ENCODE measurements at regions not wholly inside any gene's neighbourhood (a gene's known extent, or its start where the extent isn't known, plus 50 kb on each side); places are given as distances from the start of the nearest gene placed in this dataset.
"Not testable (repeated sequence)": the region's sequence is repeated elsewhere in the genome, so short reads cannot be mapped to it uniquely, and the experiment has no call there.

- DNase-seq, result not testable (repeated sequence)
Observed at GRCh38 chr16:33009468-33009867, 184.6 kb upstream of the TP53TG3C start.

- DNase-seq, result not testable (repeated sequence)
Observed at GRCh38 chr16:33027121-33027520, 166.9 kb upstream of the TP53TG3C start.

- DNase-seq, result not testable (repeated sequence)
Observed at GRCh38 chr16:33027941-33028340, 166.1 kb upstream of the TP53TG3C start.

GRCh38 chr16:33028707-33029390 is 165.2 kb upstream of the TP53TG3C start:
- DNase-seq, result peak; percentile 0

- not testable (repeated sequence) for DNase-seq
Observed at GRCh38 chr16:33048849-33049248, 145.2 kb upstream of the TP53TG3C start.

- peak; percentile 0 for DNase-seq
Observed at GRCh38 chr16:33059206-33059605, 134.8 kb upstream of the TP53TG3C start.

- DNase-seq, result not testable (repeated sequence)
Observed at GRCh38 chr16:33059654-33060421, 134.2 kb upstream of the TP53TG3C start.

- DNase-seq, result not testable (repeated sequence)
Observed at GRCh38 chr16:33062763-33063162, 131.3 kb upstream of the TP53TG3C start.

- DNase-seq, result not testable (repeated sequence)
Observed at GRCh38 chr16:33063365-33064170, 130.5 kb upstream of the TP53TG3C start.

- not testable (repeated sequence) for DNase-seq
Observed at GRCh38 chr16:33064454-33065073, 129.5 kb upstream of the TP53TG3C start.
